ENCODE measurements at regions not wholly inside any gene's neighbourhood (a gene's known extent, or its start where the extent isn't known, plus 50 kb on each side); places are given as distances from the start of the nearest gene placed in this dataset.

GRCh38 chr4:122679317-122679716, 53.2 kb upstream of the BBS12 start:
- Histone ChIP-seq H3K9me3 (0 out of 3 replicates have a peak, but pooled peaks cover 3% of the 10 kb centered on the region), H3K4me1 (no peaks in the 10 kb centered on the region), H3K27ac (no peak overlapping the region), H3K4me2 (no peak overlapping the region), H3K4me3 (no peak overlapping the region)
- FAIRE-seq (no peak), ATAC-seq (no peak), DNase-seq (ENCODE audit: low read depth in 1 of 2, low spot score in 1 of 2) (no peak)
- ChIA-PET CTCF (interaction anchor here (0.8 to 1.0 kb wide), 2 partner anchors 10 to 11 kb away, joined by 3 read pairs; no protein-coding TSS in a partner anchor), POLR2A (interaction anchor here (0.7 kb wide), 1 partner anchor 295 kb away, joined by 3 read pairs; no protein-coding TSS in a partner anchor)
- TF ChIP-seq POLR2A (IDR thresholded peaks at IDR 0.05; ENCODE audit: low read length) (no peak), PBX3 (IDR thresholded peaks at IDR 0.05) (no peak), POLR2AphosphoS2 (conservative IDR thresholded peaks at IDR 0.05; ENCODE audit: low read length) (no peak), EHMT2 (IDR thresholded peaks at IDR 0.05; ENCODE audit: low read depth) (no peak), NFE2L2 (conservative IDR thresholded peaks at IDR 0.05; ENCODE audit: low read length) (no peak), CTCF (IDR thresholded peaks at IDR 0.05) (no peak), PHF8 (IDR thresholded peaks at IDR 0.05; ENCODE audit: borderline replicate concordance, low read depth) (no peak), RFX5 (IDR thresholded peaks at IDR 0.05) (no peak), EHF (CRISPR knock-in tag; IDR thresholded peaks at IDR 0.05) (no peak), RAD21 (conservative IDR thresholded peaks at IDR 0.05 in 1 of 2, IDR thresholded peaks at IDR 0.05 in 1 of 2) (no peak), RNF2 (IDR thresholded peaks at IDR 0.05; ENCODE audit: borderline replicate concordance, low read depth) (no peak), KDM5A (IDR thresholded peaks at IDR 0.05) (no peak), ZNF302 (CRISPR knock-in tag; IDR thresholded peaks at IDR 0.05) (no peak), HMGXB4 (CRISPR knock-in tag; IDR thresholded peaks at IDR 0.05; ENCODE audit: borderline replicate concordance) (no peak), NPAS2 (CRISPR knock-in tag; IDR thresholded peaks at IDR 0.05; ENCODE audit: borderline replicate concordance) (no peak)
- TF ChIP-seq, protein P1, sequence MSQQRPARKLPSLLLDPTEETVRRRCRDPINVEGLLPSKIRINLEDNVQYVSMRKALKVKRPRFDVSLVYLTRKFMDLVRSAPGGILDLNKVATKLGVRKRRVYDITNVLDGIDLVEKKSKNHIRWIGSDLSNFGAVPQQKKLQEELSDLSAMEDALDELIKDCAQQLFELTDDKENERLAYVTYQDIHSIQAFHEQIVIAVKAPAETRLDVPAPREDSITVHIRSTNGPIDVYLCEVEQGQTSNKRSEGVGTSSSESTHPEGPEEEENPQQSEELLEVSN (IDR thresholded peaks at IDR 0.05; ENCODE audit: borderline replicate concordance, low read depth), result no peak
- 43% methylated on average over 2 of the region's 2 CpGs for WGBS (ENCODE audit: missing lambda C conversion rate)

DNA sequence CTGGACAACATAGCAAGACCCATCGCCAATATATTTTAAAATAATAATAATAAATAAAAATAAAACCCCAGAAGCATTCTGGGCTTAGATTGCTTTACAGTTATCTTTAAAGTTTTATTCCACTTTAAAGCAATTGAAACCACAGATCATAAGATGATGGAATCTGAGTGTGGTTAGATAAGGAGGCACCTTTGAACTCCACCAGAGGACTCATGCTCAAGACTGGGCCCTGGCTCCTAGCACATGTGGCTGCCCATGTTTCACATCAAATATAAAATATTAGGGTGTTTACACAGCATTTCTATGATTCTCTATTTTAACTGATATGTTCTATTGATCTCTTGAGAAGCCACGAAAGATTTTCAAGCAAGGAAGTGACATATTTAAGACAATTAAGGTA, 52.6 kb upstream of the BBS12 start:
- TF ChIP-seq ELK1 (IDR thresholded peaks at IDR 0.05; ENCODE audit: low read depth, low read length), result no peak
- FAIRE-seq (no peak), ATAC-seq (no peak), DNase-seq (ENCODE audit: low read depth in 1 of 2, low spot score in 1 of 2) (no peak)
- Histone ChIP-seq H3K4me2 (no peak overlapping the region), H3K27ac (no peak overlapping the region), H3K9me3 (0 out of 3 replicates have a peak, but pooled peaks cover 3% of the 10 kb centered on the region), H3K4me1 (no peaks in the 10 kb centered on the region), H3K4me3 (no peak overlapping the region)
- CTCF ChIA-PET, result no interaction called here
- WGBS (ENCODE audit: missing lambda C conversion rate), result 64% methylated on average over 2 of the region's 2 CpGs
- POLR2A ChIA-PET, result no interaction called here

Data from A549 (cell line).